ENCODE measurements at regions not wholly inside any gene's neighbourhood (a gene's known extent, or its start where the extent isn't known, plus 50 kb on each side); places are given as distances from the start of the nearest gene placed in this dataset.

GRCh38 chr12:74983917-74984316, 225.7 kb downstream of the KCNC2 start:
- Mint-ChIP-seq H3K36me3 (ENCODE audit: low read depth) (no peaks in the 10 kb centered on the region), H3K4me1 (ENCODE audit: low read depth) (no peaks in the 10 kb centered on the region), H3K27me3 (ENCODE audit: low read depth) (no peaks in the 10 kb centered on the region), H3K4me3 (no peak overlapping the region), H3K9me3 (no peaks in the 10 kb centered on the region), H3K27ac (no peak overlapping the region)
- DNase-seq (ENCODE audit: low spot score), result no peak

- Mint-ChIP-seq H3K4me3 (no peak overlapping the region), H3K36me3 (ENCODE audit: low read depth) (no peaks in the 10 kb centered on the region), H3K9me3 (no peaks in the 10 kb centered on the region), H3K27me3 (ENCODE audit: low read depth) (no peaks in the 10 kb centered on the region), H3K4me1 (ENCODE audit: low read depth) (no peaks in the 10 kb centered on the region), H3K27ac (no peak overlapping the region)
- DNase-seq (ENCODE audit: low spot score), result no peak
Observed at GRCh38 chr12:74984631-74985030, 225.0 kb downstream of the KCNC2 start.

GRCh38 chr12:74985293-74985985, 224.2 kb downstream of the KCNC2 start:
- no peak overlapping the region for H3K27ac Mint-ChIP-seq
- no peaks in the 10 kb centered on the region for H3K4me1 Mint-ChIP-seq (ENCODE audit: low read depth)
- H3K27me3 Mint-ChIP-seq (ENCODE audit: low read depth), result no peaks in the 10 kb centered on the region
- H3K4me3 Mint-ChIP-seq, result no peak overlapping the region
- H3K36me3 Mint-ChIP-seq (ENCODE audit: low read depth), result no peaks in the 10 kb centered on the region
- no peaks in the 10 kb centered on the region for H3K9me3 Mint-ChIP-seq
- no peak for DNase-seq (ENCODE audit: low spot score)

DNA sequence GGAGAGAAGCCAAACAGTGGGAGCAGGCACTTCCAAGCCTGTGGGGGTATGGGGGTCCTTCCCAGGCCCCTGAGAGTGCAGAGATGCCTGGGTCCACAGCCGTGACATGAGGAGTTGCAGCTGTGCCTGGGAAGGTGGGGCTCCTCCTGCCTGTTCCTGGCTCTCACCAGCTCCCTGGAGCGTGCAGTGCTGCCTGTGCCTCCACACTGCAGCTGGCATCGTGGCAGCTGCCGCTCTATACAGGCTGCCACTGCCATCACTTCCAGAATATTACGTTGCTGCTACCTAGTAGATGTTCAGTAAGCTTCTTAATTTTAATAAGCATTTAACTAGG, 223.7 kb downstream of the KCNC2 start:
- Mint-ChIP-seq H3K4me3 (no peak overlapping the region), H3K4me1 (ENCODE audit: low read depth) (no peaks in the 10 kb centered on the region), H3K9me3 (no peaks in the 10 kb centered on the region), H3K36me3 (ENCODE audit: low read depth) (no peaks in the 10 kb centered on the region), H3K27ac (no peak overlapping the region), H3K27me3 (ENCODE audit: low read depth) (no peaks in the 10 kb centered on the region)
- DNase-seq (ENCODE audit: low spot score), result no peak

DNA sequence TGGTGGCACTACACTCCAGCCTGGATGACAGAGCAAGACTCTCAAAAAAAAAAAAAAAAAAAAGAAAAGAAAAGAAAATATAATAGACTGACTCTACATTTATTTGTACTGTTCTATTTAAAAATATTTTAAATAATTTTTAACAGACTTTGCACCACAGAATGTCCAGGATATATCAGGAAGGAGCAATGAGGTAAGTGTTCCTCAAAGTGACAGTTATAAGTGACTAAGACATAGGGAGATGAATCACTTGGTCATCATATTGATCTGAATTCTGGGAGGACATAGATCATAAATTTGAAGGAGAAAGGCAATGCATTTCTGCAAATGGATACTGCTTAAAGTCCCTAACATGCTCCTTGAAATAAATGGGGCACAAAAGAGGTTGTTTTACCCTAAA, 221.5 kb downstream of the KCNC2 start:
- Mint-ChIP-seq H3K4me3 (no peak overlapping the region), H3K27me3 (ENCODE audit: low read depth) (no peaks in the 10 kb centered on the region), H3K9me3 (no peaks in the 10 kb centered on the region), H3K4me1 (ENCODE audit: low read depth) (no peaks in the 10 kb centered on the region), H3K27ac (no peak overlapping the region), H3K36me3 (ENCODE audit: low read depth) (no peaks in the 10 kb centered on the region)
- no peak for DNase-seq (ENCODE audit: low spot score)

Data from T-helper 2 cell treated with Interferon-gamma antibody and Interleukin-4, amounts not matched to agents 5 μg/mL and 100 μg/mL, for 36 hours (primary cell).